NK-92 treated with Interleukin-12 subunit alpha and Interleukin-12 subunit beta, amount 100 ng/mL, for 24 hours (cell line): ENCODE measurements at regions not wholly inside any gene's neighbourhood (a gene's known extent, or its start where the extent isn't known, plus 50 kb on each side); places are given as distances from the start of the nearest gene placed in this dataset.
"Not testable (repeated sequence)": the region's sequence is repeated elsewhere in the genome, so short reads cannot be mapped to it uniquely, and the experiment has no call there.

Experiments
- DNase-seq: peaks from one replicate; lab custom pipeline; 2025; lab: John Stamatoyannopoulos, UW

- no peak for DNase-seq
Measured at GRCh38 chr18:52054324-52054723, 285.7 kb upstream of the DCC start.

GRCh38 chr18:52060607-52061304, 279.2 kb upstream of the DCC start:
- DNase-seq: no peak

- no peak for DNase-seq
Measured at GRCh38 chr18:52063923-52064322, 276.1 kb upstream of the DCC start.

GRCh38 chr18:52069201-52069600, 270.8 kb upstream of the DCC start:
- no peak for DNase-seq

GRCh38 chr18:52070291-52070756, 269.7 kb upstream of the DCC start:
- DNase-seq: no peak

GRCh38 chr18:52077251-52077983, 262.6 kb upstream of the DCC start:
- no peak for DNase-seq

GRCh38 chr18:52082246-52082645, 257.8 kb upstream of the DCC start:
- DNase-seq: no peak

- no peak for DNase-seq
Measured at GRCh38 chr18:52087140-52087539, 252.9 kb upstream of the DCC start.

- no peak for DNase-seq
Measured at GRCh38 chr18:52090005-52090404, 250.0 kb upstream of the DCC start.

- DNase-seq: no peak
Measured at GRCh38 chr18:52093171-52093570, 246.8 kb upstream of the DCC start.

- no peak for DNase-seq
Measured at GRCh38 chr18:52118684-52119083, 221.3 kb upstream of the DCC start.

GRCh38 chr18:52130624-52131301, 209.2 kb upstream of the DCC start:
- DNase-seq: no peak

GRCh38 chr18:52131845-52132244, 208.2 kb upstream of the DCC start:
- no peak for DNase-seq

GRCh38 chr18:52136532-52136931, 203.5 kb upstream of the DCC start:
- DNase-seq: no peak

- DNase-seq: no peak
Measured at GRCh38 chr18:52140986-52141385, 199.0 kb upstream of the DCC start.

GRCh38 chr18:52150050-52150449, 189.9 kb upstream of the DCC start:
- no peak for DNase-seq

- no peak for DNase-seq
Measured at GRCh38 chr18:52152036-52152435, 188.0 kb upstream of the DCC start.

GRCh38 chr18:52156166-52156565, 183.8 kb upstream of the DCC start:
- DNase-seq: no peak

GRCh38 chr18:52160636-52161035, 179.4 kb upstream of the DCC start:
- DNase-seq: no peak

GRCh38 chr18:52163478-52163877, 176.5 kb upstream of the DCC start:
- no peak for DNase-seq

- not testable (repeated sequence) for DNase-seq
Measured at GRCh38 chr18:52168131-52168530, 171.9 kb upstream of the DCC start.

GRCh38 chr18:52174220-52174619, 165.8 kb upstream of the DCC start:
- DNase-seq: no peak

GRCh38 chr18:52175406-52175805, 164.6 kb upstream of the DCC start:
- DNase-seq: no peak
